GM13976 (cell line): ENCODE measurements at regions not wholly inside any gene's neighbourhood (a gene's known extent, or its start where the extent isn't known, plus 50 kb on each side); places are given as distances from the start of the nearest gene placed in this dataset.

ENCODE experiments used
- DNase-seq: peaks from one replicate; pipeline ENCODE4 v3.0.0; 2012; ENCODE audit warnings: low spot score
- CTCF ChIP-seq: IDR thresholded peaks from 2 replicates; pipeline ENCODE4 v1.5.1; 2012; ENCODE audit warnings: borderline replicate concordance, mild to moderate bottlenecking; ENCODE audit not compliant: insufficient read depth; ENCODE audit errors: extremely low read depth, missing control alignments, control extremely low read depth
- in situ Hi-C: fragments of 300-500 bp; cut with MboI; formaldehyde crosslinking; loops from one replicate; pipeline ENCODE4 v1.12.0; 2022; ENCODE audit warnings: low sequenced_read_pairs, mixed read lengths, inconsistent platforms; ENCODE audit not compliant: unreplicated experiment

DNA sequence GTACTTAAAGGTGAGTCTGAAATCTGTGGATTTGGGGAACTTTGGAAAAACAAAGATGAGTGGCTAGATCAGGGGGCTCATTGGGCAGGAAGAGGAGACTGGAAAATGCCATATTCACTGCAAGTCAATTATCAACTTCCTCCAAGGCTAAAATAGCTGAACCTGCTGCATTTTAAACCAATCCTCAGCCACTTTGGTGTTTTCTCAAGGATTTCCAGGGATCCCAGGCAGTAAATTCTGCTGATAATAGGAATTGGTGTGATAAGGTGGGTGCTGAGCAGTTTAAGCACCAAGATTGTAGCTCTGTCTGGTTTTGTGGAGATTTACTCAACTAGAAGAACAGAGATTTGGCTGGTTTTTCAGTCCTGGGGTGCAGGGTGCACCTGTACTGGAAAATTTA, 153.9 kb upstream of the CAMK1G start:
- no peak for TF ChIP-seq CTCF
- in situ Hi-C loops = no loop called here
- no peak for DNase-seq

GRCh38 chr1:209430107-209430506, 153.4 kb upstream of the CAMK1G start:
- in situ Hi-C loops = no loop called here
- no peak for TF ChIP-seq CTCF
- no peak for DNase-seq

GRCh38 chr1:209430821-209431259, 152.7 kb upstream of the CAMK1G start:
- no peak for DNase-seq
- TF ChIP-seq CTCF = no peak
- in situ Hi-C loops = no loop called here

GRCh38 chr1:209431402-209431801, 152.1 kb upstream of the CAMK1G start:
- DNase-seq = no peak
- no peak for TF ChIP-seq CTCF
- in situ Hi-C loops = no loop called here

DNA sequence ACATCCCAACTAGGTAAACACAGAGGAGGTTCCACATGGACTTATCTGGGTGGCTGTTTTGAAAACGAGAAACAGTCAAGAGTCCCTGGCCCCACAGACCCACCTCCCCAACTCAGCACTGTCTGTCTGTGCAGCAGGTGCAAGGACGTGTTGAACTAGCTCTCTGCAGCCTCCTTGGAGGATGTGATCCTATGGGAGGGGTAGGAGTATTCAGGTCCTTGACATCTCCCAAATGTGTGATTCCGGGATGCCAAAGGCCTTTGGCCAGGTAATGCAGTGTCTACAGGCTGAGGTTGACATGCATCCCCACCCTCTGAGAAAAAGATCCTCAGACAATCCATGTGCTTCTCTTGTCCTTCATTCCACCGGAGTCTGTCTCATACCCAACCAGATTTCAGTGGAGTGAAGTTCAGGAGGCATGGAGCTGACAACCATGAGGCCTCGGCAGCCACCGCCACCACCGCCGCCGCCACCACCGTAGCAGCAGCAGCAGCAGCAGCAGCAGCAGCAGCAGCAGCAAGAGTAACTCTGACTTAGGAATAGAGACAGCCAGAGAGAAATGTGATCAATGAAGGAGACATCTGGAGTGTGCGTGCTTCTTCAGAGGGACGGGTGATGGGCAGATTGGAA, 151.6 kb upstream of the CAMK1G start:
- no peak for TF ChIP-seq CTCF

DNA sequence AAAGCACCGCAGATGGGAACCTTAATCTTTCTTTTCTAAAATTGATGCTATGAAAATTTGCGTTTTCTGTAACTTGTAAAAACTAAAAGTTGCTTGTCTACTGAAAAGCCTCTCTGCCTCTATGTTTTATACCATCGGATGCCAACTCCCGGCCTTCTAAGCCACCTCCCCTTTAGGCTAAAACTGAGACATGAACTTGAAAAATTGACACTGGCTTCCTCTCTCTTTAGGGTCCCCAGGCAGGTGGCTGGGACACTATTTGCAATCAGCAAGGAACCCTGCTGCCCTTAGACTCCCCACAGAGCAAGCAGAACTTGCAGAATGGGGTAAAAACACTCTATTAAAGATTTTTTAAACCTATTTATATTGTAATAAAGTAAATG, 151.1 kb upstream of the CAMK1G start:
- in situ Hi-C loops = no loop called here
- no peak for TF ChIP-seq CTCF
- DNase-seq = no peak

More for the DNA sequence above, 151.6 kb upstream of the CAMK1G start:
- no peak for DNase-seq
- in situ Hi-C loops = no loop called here
